Kidney (tissue), 13 donors: ENCODE measurements at regions not wholly inside any gene's neighbourhood (a gene's known extent, or its start where the extent isn't known, plus 50 kb on each side); places are given as distances from the start of the nearest gene placed in this dataset.

Experiments
- DNase-seq, 5 donors: peaks; one replicate each; pipeline ENCODE4 v3.0.0-alpha.2; 2013 to 2020
- FAIRE-seq: peaks from 2 replicates; lab custom pipeline; 2012; peaks lifted over from hg19 to GRCh38; lab: Jason Lieb, UNC
- H3K27ac ChIP-seq, 2 donors: one replicate each; pipeline ENCODE4 v1.7.0; 2013; ENCODE audit warnings: low read depth in 2 of 2, low read length in 2 of 2, inconsistent platforms in 1 of 2
- H3K27me3 ChIP-seq: one replicate; pipeline ENCODE4 v1.7.1; 2013; ENCODE audit warnings: low read length, inconsistent platforms; ENCODE audit not compliant: control insufficient read depth, insufficient read depth
- H3K36me3 ChIP-seq, 3 donors: one replicate each; pipeline versions ENCODE4 v1.7.0 to v1.7.1; 2013; ENCODE audit warnings: low read length in 3 of 3, control low read depth in 1 of 3, inconsistent platforms in 1 of 3; ENCODE audit not compliant: insufficient read depth in 3 of 3, control insufficient read depth in 2 of 3
- H3K4me1 ChIP-seq, 3 donors: one replicate each; pipeline versions ENCODE4 v1.7.0 to v1.7.1; 2013; ENCODE audit warnings: low read length in 3 of 3, inconsistent platforms in 1 of 3, low read depth in 1 of 3; ENCODE audit not compliant: control insufficient read depth in 2 of 3, insufficient read depth in 2 of 3
- H3K4me3 ChIP-seq, 3 donors: one replicate each; pipeline versions ENCODE4 v1.7.0 to v1.8.1; 2013; ENCODE audit warnings: low read length in 3 of 3, control low read depth in 1 of 3, inconsistent platforms in 1 of 3
- H3K9ac ChIP-seq, 3 donors: one replicate each; pipeline versions ENCODE4 v1.7.0 to v1.7.1; 2013; ENCODE audit warnings: low read length in 3 of 3, control low read depth in 1 of 3, inconsistent platforms in 1 of 3
- H3K9me3 ChIP-seq, 3 donors: one replicate each; pipeline versions ENCODE4 v1.7.0 to v1.7.1; 2013; ENCODE audit warnings: low read length in 3 of 3, control low read depth in 1 of 3, inconsistent platforms in 1 of 3; ENCODE audit not compliant: control insufficient read depth in 2 of 3, insufficient read depth in 1 of 3
- intact Hi-C: fragments of 100-400 bp; cut with DNase I; formaldehyde crosslinking; loops from one replicate; pipeline ENCODE4 v1.11.1; 2022
- TF ChIP-seq, protein P1 (sequence below): IDR thresholded peaks from 3 replicates; pipeline ENCODE4 v1.5.1; 2012; ENCODE audit warnings: mild to moderate bottlenecking, moderate library complexity, borderline replicate concordance; ENCODE audit not compliant: insufficient read depth; ENCODE audit errors: extremely low read depth
- donor health status: control.
- donor health status: control.
- donor health status: control.
- donor health status: control.
- donor health status: control.
- donor health status: DM: yes; HTN: yes; CAD: no.
- donor health status: Normal renal cell carcinoma (clear cell type).

DNA sequence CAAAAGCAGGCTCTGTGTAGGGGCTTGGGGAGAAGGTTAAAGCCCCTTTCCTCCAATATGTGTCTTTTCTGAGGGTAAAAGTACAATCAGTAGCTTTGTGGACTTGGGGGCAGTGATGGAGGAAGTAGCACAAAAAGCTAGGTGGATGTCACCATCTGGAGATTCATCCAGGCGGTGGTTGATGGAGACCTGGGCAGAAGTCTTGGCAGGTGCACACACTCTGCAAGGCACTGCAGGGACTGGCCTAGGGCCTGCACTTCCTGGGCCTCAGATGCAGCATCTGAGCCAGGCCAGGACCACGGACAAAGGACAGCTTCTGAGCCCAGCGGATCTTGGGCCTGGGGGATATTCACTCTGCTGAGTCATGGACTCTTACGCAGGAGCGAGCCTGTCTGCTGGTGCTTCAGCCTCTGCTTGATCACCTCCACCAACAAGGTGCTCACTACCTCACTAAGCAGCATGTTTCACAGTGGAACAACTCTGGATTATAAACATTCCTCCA lies 391.1 kb downstream of the TNS1 start:
- Histone ChIP-seq H3K27ac (no peak overlapping the region), H3K36me3 (no peaks in the 10 kb centered on the region), H3K4me3 (no peak overlapping the region), H3K4me1 (peaks cover 0 to 2% (median 2%) of the 10 kb centered on the region in 3 donors), H3K9me3 (no peaks in the 10 kb centered on the region), H3K27me3 (no peaks in the 10 kb centered on the region), H3K9ac (no peak overlapping the region)
- intact Hi-C loops = no loop called here
- no peak for FAIRE-seq
- TF ChIP-seq, protein P1, sequence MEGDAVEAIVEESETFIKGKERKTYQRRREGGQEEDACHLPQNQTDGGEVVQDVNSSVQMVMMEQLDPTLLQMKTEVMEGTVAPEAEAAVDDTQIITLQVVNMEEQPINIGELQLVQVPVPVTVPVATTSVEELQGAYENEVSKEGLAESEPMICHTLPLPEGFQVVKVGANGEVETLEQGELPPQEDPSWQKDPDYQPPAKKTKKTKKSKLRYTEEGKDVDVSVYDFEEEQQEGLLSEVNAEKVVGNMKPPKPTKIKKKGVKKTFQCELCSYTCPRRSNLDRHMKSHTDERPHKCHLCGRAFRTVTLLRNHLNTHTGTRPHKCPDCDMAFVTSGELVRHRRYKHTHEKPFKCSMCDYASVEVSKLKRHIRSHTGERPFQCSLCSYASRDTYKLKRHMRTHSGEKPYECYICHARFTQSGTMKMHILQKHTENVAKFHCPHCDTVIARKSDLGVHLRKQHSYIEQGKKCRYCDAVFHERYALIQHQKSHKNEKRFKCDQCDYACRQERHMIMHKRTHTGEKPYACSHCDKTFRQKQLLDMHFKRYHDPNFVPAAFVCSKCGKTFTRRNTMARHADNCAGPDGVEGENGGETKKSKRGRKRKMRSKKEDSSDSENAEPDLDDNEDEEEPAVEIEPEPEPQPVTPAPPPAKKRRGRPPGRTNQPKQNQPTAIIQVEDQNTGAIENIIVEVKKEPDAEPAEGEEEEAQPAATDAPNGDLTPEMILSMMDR = no peak
- DNase-seq = no peak

DNA sequence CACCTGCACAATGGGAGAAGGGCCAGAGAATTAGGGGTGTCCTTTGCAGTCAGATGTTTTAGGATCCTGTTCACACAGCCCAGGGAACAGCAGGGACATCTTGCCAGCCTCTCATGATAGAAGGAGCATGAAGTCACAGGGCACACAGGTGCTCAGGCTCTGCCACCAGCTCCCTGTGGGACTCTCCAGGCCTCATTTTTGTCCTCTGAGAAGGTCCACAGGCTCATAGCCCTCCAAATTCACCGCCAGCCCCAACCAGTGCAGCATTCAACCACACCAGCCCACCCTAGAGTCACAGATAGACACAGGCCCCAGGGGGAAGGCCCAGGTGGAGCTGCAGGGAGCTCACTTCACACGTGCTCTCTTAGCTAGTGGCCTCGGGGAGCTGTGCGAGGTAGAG lies 391.7 kb downstream of the TNS1 start:
- Histone ChIP-seq H3K9ac (no peak overlapping the region), H3K4me3 (no peak overlapping the region), H3K4me1 (peaks cover 0 to 2% (median 0%) of the 10 kb centered on the region in 3 donors), H3K9me3 (no peaks in the 10 kb centered on the region), H3K36me3 (no peaks in the 10 kb centered on the region), H3K27me3 (no peaks in the 10 kb centered on the region), H3K27ac (no peak overlapping the region)
- TF ChIP-seq, protein P1 = no peak
- DNase-seq = no peak
- FAIRE-seq = no peak
- intact Hi-C loops = no loop called here

DNA sequence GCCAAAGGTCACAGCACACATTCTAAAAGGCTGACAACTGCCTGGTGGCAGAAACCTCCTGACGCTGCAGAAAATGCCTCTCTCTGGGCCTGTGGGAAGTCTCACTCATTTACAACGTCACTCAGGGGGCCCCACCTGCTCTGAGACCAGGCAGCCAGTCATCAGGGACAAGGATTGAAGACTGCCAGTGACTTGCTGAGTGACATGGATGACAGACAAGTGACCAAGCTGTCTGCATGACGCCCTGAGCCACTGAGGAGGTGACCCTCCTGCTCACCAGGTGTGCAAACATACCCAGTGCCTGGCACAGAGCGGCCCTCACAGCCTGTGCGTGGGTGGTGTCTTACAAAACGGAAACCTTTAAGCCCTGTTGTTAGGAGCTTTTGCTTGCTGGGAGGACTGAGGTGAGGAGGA lies 392.4 kb downstream of the TNS1 start:
- FAIRE-seq (no peak), DNase-seq (peak in 3 of 5 donors; percentile 31 to 48 (median 43))
- Histone ChIP-seq H3K4me3 (no peak overlapping the region), H3K4me1 (peaks cover 0 to 2% (median 0%) of the 10 kb centered on the region in 3 donors), H3K9me3 (no peaks in the 10 kb centered on the region), H3K27me3 (no peaks in the 10 kb centered on the region), H3K27ac (no peak overlapping the region), H3K36me3 (no peaks in the 10 kb centered on the region), H3K9ac (no peak overlapping the region)
- intact Hi-C loops = no loop called here
- TF ChIP-seq, protein P1 = no peak

DNA sequence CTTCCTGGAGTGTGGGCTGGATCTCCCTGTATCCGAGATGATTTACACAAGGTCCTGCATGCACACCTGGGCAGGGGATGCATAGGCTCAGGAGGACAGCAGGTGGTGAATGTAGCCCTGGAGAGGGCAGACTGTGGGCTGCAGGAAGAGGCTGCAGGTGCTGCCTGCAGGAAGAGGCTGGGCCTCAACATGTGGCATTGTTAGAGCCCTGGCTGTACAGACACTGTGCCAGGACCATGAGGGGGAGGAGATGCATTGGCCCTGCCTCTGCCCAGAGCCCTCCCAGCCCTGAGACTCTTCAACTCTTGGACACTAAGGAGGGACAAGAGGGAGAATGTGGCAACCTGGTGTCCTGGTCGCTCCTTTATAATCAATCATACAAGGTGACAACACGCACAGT lies 392.8 kb downstream of the TNS1 start:
- intact Hi-C loops = no loop called here
- TF ChIP-seq, protein P1 = no peak
- Histone ChIP-seq H3K36me3 (no peaks in the 10 kb centered on the region), H3K9me3 (no peaks in the 10 kb centered on the region), H3K4me1 (peaks cover 0 to 3% (median 0%) of the 10 kb centered on the region in 3 donors), H3K27me3 (no peaks in the 10 kb centered on the region), H3K27ac (no peak overlapping the region), H3K9ac (no peak overlapping the region), H3K4me3 (no peak overlapping the region)
- FAIRE-seq = no peak
- DNase-seq = no peak
